Gastrocnemius medialis (tissue), 4 donors: ENCODE measurements at regions not wholly inside any gene's neighbourhood (a gene's known extent, or its start where the extent isn't known, plus 50 kb on each side); places are given as distances from the start of the nearest gene placed in this dataset.

Source experiments
- CTCF ChIP-seq, 5 experiments: fragments of 450-650 bp in 3 of 5; fragments of 200-600 bp in 2 of 5; sonication (generic) in 2 of 5; IDR thresholded peaks in 4 of 5; conservative IDR thresholded peaks in 1 of 5; 1 replicate in 4 of 5; 2 replicates in 1 of 5; pipeline ENCODE4 v1.5.1; 2016 to 2019; ENCODE audit warnings: antibody characterized with exemption in 5 of 5, mild to moderate bottlenecking in 3 of 5, moderate library complexity in 3 of 5
- POLR2A ChIP-seq, 2 donors: fragments of 450-650 bp; IDR thresholded peaks; one replicate each; pipeline ENCODE4 v1.6.1; 2017; ENCODE audit warnings: antibody characterized with exemption in 2 of 2, mild to moderate bottlenecking in 2 of 2, moderate library complexity in 2 of 2

GRCh38 chr7:97573065-97573464 is 158.8 kb upstream of the TAC1 start:
- TF ChIP-seq CTCF (IDR thresholded peaks at IDR 0.05 in 4 of 5, conservative IDR thresholded peaks at IDR 0.05 in 1 of 5) = no peak
- TF ChIP-seq POLR2A (IDR thresholded peaks at IDR 0.05) = no peak
